Activated naive CD8-positive, alpha-beta T cell treated with anti-CD3 and anti-CD28 coated beads for 36 hours (primary cell): ENCODE measurements at regions not wholly inside any gene's neighbourhood (a gene's known extent, or its start where the extent isn't known, plus 50 kb on each side); places are given as distances from the start of the nearest gene placed in this dataset.
"Not testable (repeated sequence)": the region's sequence is repeated elsewhere in the genome, so short reads cannot be mapped to it uniquely, and the experiment has no call there.

Source experiments
- DNase-seq: peaks from one replicate; pipeline ENCODE4 v3.0.0; 2021
- H3K27ac Mint-ChIP-seq: one replicate; pipeline ENCODE4 v1.8.0; 2022; ENCODE audit warnings: mild to moderate bottlenecking, moderate library complexity, mixed read lengths
- H3K27me3 Mint-ChIP-seq: one replicate; pipeline ENCODE4 v1.8.0; 2022; ENCODE audit warnings: mild to moderate bottlenecking, mixed read lengths
- H3K36me3 Mint-ChIP-seq: one replicate; pipeline ENCODE4 v1.8.0; 2021; ENCODE audit warnings: mild to moderate bottlenecking, mixed read lengths
- H3K4me1 Mint-ChIP-seq: one replicate; pipeline ENCODE4 v1.8.0; 2021; ENCODE audit warnings: mixed read lengths
- H3K4me3 Mint-ChIP-seq: one replicate; pipeline ENCODE4 v1.8.0; 2022; ENCODE audit warnings: mild to moderate bottlenecking, moderate library complexity, mixed read lengths
- H3K9me3 Mint-ChIP-seq: one replicate; pipeline ENCODE4 v1.8.0; 2022; ENCODE audit warnings: mixed read lengths

- no peak overlapping the region for H3K4me3 Mint-ChIP-seq
- H3K36me3 Mint-ChIP-seq, result no peaks in the 10 kb centered on the region
- no peak overlapping the region for H3K27ac Mint-ChIP-seq
- no peaks in the 10 kb centered on the region for H3K9me3 Mint-ChIP-seq
- no peaks in the 10 kb centered on the region for H3K27me3 Mint-ChIP-seq
- DNase-seq, result no peak
- H3K4me1 Mint-ChIP-seq, result no peaks in the 10 kb centered on the region
These were observed 74.9 kb upstream of the MFGE8 start for GRCh38 chr15:88987934-88988671.

DNA sequence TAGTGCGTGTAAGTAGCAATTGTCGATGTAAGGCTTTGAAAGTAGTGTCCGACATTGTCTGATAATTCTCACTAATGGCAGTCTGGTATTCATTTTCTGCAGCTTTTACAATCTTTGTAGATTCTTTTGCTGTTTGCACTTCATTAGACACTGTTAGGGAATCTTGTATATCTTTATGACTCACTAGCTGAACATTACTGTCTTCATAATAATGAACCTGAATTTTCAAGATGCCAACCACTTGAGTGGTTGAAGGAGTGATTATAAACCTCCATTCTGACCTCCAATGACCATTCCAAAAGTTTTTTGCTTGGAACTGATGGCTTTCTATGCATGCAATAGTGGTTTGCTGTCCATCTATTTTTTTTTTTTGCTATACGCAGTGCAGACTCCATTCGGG is 76.4 kb upstream of the MFGE8 start:
- Mint-ChIP-seq H3K27me3 (no peaks in the 10 kb centered on the region), H3K4me3 (no peak overlapping the region), H3K9me3 (no peaks in the 10 kb centered on the region), H3K4me1 (no peaks in the 10 kb centered on the region), H3K27ac (no peak overlapping the region), H3K36me3 (no peaks in the 10 kb centered on the region)
- DNase-seq, result no peak

- no peak overlapping the region for H3K4me3 Mint-ChIP-seq
These were observed 77.1 kb upstream of the MFGE8 start for GRCh38 chr15:88990185-88990679.

GRCh38 chr15:88992216-88992615 is 79.0 kb upstream of the MFGE8 start:
- Mint-ChIP-seq H3K4me1 (no peaks in the 10 kb centered on the region), H3K4me3 (no peak overlapping the region), H3K9me3 (no peaks in the 10 kb centered on the region), H3K36me3 (no peaks in the 10 kb centered on the region), H3K27ac (no peak overlapping the region), H3K27me3 (peaks cover 3% of the 10 kb centered on the region)
- DNase-seq, result no peak

More at GRCh38 chr15:88990185-88990679, 77.1 kb upstream of the MFGE8 start:
- Mint-ChIP-seq H3K9me3 (no peaks in the 10 kb centered on the region), H3K27me3 (no peaks in the 10 kb centered on the region), H3K36me3 (no peaks in the 10 kb centered on the region), H3K27ac (no peak overlapping the region), H3K4me1 (no peaks in the 10 kb centered on the region)
- DNase-seq, result no peak

- Mint-ChIP-seq H3K36me3 (no peaks in the 10 kb centered on the region), H3K9me3 (no peaks in the 10 kb centered on the region), H3K4me1 (no peaks in the 10 kb centered on the region), H3K27ac (no peak overlapping the region), H3K4me3 (no peak overlapping the region), H3K27me3 (peaks cover 5% of the 10 kb centered on the region)
- no peak for DNase-seq
These were observed 79.8 kb upstream of the MFGE8 start for GRCh38 chr15:88992912-88993376.

DNA sequence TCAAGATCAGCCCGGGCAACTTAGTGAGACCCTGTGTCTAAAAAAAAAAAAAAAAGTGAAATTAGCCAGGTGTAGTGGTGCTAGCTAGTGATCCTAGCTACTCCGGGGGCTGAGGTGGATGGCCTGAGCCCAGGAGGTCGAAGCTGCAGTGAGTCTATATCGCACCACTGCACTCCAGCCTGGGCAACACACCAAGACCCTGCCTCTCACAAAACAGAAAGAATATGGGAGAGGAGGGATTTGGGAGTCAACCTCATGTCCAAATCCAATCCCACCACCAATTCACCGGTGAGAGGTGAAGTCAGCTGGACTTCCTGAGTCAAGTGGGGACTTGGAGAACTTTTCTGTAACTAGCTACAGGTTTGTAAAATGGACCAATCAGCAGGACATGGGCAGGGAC is 80.5 kb upstream of the MFGE8 start:
- H3K27ac Mint-ChIP-seq, result no peak overlapping the region
- DNase-seq, result no peak
- H3K27me3 Mint-ChIP-seq, result peaks cover 6% of the 10 kb centered on the region
- no peak overlapping the region for H3K4me3 Mint-ChIP-seq
- no peaks in the 10 kb centered on the region for H3K4me1 Mint-ChIP-seq
- H3K36me3 Mint-ChIP-seq, result no peaks in the 10 kb centered on the region
- H3K9me3 Mint-ChIP-seq, result no peaks in the 10 kb centered on the region

GRCh38 chr15:88994286-88994685 is 81.1 kb upstream of the MFGE8 start:
- Mint-ChIP-seq H3K4me1 (no peaks in the 10 kb centered on the region), H3K27ac (no peak overlapping the region), H3K36me3 (no peaks in the 10 kb centered on the region), H3K27me3 (peaks cover 11% of the 10 kb centered on the region), H3K9me3 (no peaks in the 10 kb centered on the region), H3K4me3 (no peak overlapping the region)
- DNase-seq, result no peak

DNA sequence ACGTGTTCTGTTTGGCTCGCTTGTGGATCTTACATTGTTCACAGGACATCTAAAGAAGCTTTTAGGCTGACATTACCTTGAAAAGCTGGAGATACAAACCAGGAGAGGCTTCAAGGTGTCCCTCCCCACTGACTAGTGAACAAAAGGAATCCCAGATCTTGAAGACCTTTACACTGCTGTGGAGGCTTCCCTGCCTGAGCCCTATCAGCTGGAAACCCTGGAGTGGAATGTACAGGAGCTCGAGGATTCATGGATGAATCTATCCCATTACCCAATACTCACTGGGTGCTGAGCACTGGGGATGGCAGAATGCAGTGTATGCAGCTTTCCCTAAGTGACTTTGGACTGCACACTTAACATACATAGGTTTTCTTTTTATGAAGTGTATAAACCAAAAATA is 82.3 kb upstream of the MFGE8 start:
- Mint-ChIP-seq H3K4me1 (no peaks in the 10 kb centered on the region), H3K27ac (no peak overlapping the region), H3K9me3 (no peaks in the 10 kb centered on the region), H3K27me3 (peaks cover 11% of the 10 kb centered on the region), H3K4me3 (no peak overlapping the region), H3K36me3 (no peaks in the 10 kb centered on the region)
- no peak for DNase-seq

DNA sequence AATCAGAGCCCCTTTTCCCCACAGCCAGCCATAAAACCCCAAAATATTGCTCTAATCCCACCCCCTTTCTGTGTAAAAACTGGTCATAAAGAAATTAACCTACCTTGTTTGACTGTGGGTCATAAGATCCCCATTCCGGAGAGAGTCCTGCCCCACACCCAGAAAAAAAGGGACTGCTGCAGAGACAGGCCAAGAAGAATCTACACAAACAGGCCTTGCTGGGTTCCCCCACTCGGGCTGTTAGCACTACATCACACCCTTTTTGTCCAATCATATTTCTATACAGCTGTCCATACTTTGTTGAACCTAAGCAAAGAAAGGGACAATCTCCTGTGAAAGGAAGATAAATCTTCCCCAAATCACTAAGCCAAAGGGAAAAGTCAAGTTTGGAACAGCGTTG is 84.4 kb upstream of the MFGE8 start:
- H3K9me3 Mint-ChIP-seq, result no peaks in the 10 kb centered on the region
- no peak overlapping the region for H3K4me3 Mint-ChIP-seq
- no peak for DNase-seq
- no peaks in the 10 kb centered on the region for H3K36me3 Mint-ChIP-seq
- no peak overlapping the region for H3K27ac Mint-ChIP-seq
- peaks cover 4% of the 10 kb centered on the region for H3K4me1 Mint-ChIP-seq
- peaks cover 11% of the 10 kb centered on the region for H3K27me3 Mint-ChIP-seq

GRCh38 chr15:88998980-88999713 is 86.0 kb upstream of the MFGE8 start:
- H3K36me3 Mint-ChIP-seq, result no peaks in the 10 kb centered on the region

DNA sequence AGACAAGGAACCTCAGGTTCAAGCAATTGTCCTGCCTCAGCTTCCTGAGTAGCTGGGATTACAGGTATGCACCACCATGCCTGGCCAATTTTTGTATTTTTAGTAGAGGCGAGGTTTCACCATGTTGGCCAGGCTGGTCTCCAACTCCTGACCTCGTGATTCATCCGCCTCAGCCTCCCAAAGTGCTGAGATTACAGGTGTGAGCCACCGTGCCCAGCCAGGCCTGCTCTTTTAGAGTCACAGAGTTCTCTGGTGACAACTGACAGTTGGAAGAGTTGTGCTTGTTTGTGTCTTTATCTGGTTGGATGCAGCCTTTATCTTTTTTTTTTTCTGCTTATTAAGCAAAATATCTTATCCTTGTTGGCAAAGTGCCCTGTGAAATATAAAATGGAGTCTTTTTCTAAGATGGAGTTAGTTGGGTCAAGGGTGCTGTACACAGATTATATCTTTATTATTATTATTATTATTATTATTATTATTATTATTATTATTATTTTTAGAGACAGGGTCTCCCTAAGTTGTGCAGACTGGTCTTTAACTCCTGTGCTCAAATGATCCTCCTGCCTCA is 86.5 kb upstream of the ABHD2 start:
- H3K27ac Mint-ChIP-seq, H3K9me3 Mint-ChIP-seq, DNase-seq, H3K4me1 Mint-ChIP-seq, H3K4me3 Mint-ChIP-seq, H3K36me3 Mint-ChIP-seq: not testable (repeated sequence)
- peaks cover 11% of the 10 kb centered on the region for H3K27me3 Mint-ChIP-seq

More at GRCh38 chr15:88998980-88999713, 86.0 kb upstream of the MFGE8 start:
- DNase-seq, result no peak
- no peak overlapping the region for H3K27ac Mint-ChIP-seq
- peaks cover 6% of the 10 kb centered on the region for H3K4me1 Mint-ChIP-seq
- H3K27me3 Mint-ChIP-seq, result peaks cover 11% of the 10 kb centered on the region
- no peaks in the 10 kb centered on the region for H3K9me3 Mint-ChIP-seq
- no peak overlapping the region for H3K4me3 Mint-ChIP-seq

- no peaks in the 10 kb centered on the region for H3K36me3 Mint-ChIP-seq
- no peak overlapping the region for H3K4me3 Mint-ChIP-seq
- peaks cover 6% of the 10 kb centered on the region for H3K27me3 Mint-ChIP-seq
- H3K9me3 Mint-ChIP-seq, result no peaks in the 10 kb centered on the region
- no peak overlapping the region for H3K27ac Mint-ChIP-seq
- no peak for DNase-seq
- peaks cover 6% of the 10 kb centered on the region for H3K4me1 Mint-ChIP-seq
These were observed 85.9 kb upstream of the ABHD2 start for GRCh38 chr15:89002281-89002761.

DNA sequence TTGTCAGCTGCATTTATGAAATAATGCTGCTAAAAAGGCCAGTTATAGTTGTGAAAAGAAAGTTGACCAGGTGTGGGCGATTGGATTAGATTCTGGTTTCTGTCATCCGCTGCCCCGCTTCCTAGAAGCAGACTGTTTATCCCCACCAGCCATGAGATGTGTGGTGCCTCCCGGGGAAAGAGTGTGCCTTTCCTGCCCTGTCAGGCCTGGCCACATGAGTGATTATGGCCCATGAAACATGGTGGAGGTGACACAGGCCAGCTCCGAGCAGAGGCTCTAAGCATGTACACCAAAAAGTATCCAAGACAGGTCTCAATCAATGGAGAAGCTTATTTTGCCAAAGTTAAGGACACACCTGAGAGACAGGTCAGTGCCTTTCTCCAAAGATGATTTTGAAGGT is 85.4 kb upstream of the ABHD2 start:
- Mint-ChIP-seq H3K4me1 (peaks cover 6% of the 10 kb centered on the region), H3K9me3 (no peaks in the 10 kb centered on the region), H3K4me3 (no peak overlapping the region), H3K27me3 (peaks cover 6% of the 10 kb centered on the region), H3K36me3 (no peaks in the 10 kb centered on the region), H3K27ac (no peak overlapping the region)
- no peak for DNase-seq

DNA sequence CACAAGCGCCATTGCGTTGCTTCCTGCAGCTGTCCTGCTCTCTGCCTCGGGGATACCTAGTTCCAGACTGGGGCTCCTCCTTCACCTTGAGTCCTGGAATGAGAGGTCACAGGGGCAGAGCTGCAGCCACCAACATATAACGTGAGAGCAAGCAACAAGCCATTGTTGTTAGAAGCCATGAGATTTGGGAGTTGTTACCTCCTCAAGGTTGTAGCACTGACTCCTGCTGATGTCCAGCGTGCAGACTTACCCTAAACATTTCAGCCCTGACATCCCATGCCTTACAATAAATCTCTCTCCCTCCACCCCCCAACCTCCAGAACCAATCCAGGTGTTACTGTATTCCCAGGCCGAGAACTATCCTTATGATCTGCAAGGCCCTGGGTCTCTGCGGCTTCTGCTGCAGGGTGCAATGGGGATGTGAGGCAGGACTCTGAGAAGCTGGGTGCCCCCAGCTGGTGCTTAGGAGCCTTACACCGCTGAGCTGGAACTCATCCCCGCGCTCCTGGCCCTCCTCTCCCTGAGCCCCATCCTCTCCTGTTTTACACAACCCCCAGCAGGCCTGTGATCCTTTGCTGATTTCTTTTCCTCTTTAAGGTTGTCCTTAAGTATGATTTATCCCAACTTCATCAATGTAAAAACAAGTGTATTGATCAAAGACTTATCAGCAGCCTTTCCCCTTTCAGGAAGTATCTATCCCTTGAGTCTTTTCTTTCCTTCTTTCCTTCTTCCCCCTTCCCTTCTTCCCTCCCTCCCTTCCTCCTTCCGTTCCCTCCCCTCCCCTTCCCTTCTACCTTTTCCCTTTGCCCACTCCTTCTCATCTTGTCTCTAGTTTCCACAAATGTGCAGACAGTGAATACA is 84.2 kb upstream of the ABHD2 start:
- no peak overlapping the region for H3K4me3 Mint-ChIP-seq

DNA sequence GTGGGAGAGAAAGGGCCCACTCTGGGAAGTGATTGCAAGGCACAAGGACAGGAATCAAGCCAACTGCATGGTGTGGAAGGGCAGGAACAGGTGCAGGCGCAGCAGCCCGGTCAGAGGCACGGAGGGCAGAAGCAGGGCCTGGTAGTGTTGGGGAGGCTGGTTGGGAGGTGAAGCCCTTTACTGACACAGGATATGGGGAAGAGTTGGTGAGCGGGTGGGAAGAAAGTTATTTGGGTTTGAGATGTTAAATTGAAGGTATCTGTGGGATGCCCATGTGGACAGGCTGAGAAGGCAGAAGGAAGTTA is 83.6 kb upstream of the ABHD2 start:
- Mint-ChIP-seq H3K4me3 (no peak overlapping the region), H3K9me3 (no peaks in the 10 kb centered on the region), H3K27ac (no peak overlapping the region)

More for the DNA sequence above, 84.2 kb upstream of the ABHD2 start:
- Mint-ChIP-seq H3K36me3 (no peaks in the 10 kb centered on the region), H3K27ac (no peak overlapping the region), H3K9me3 (no peaks in the 10 kb centered on the region), H3K4me1 (peaks cover 6% of the 10 kb centered on the region), H3K27me3 (peaks cover under 1% of the 10 kb centered on the region)
- no peak for DNase-seq

More for the DNA sequence above, 83.6 kb upstream of the ABHD2 start:
- DNase-seq, result no peak
- no peaks in the 10 kb centered on the region for H3K36me3 Mint-ChIP-seq
- H3K4me1 Mint-ChIP-seq, result peaks cover 6% of the 10 kb centered on the region
- H3K27me3 Mint-ChIP-seq, result no peaks in the 10 kb centered on the region
